NCI-H82 treated with DMSO at 0.1 percent for 48 hours (cell line): ENCODE measurements at regions not wholly inside any gene's neighbourhood (a gene's known extent, or its start where the extent isn't known, plus 50 kb on each side); places are given as distances from the start of the nearest gene placed in this dataset.
A peak's percentile ranks its signal among the peaks of the same experiment; 100 is the strongest.
"Not testable (repeated sequence)": the region's sequence is repeated elsewhere in the genome, so short reads cannot be mapped to it uniquely, and the experiment has no call there.

Source experiments
- DNase-seq: peaks from one replicate; lab custom pipeline; 2025; ENCODE audit not compliant: unreplicated experiment; lab: John Stamatoyannopoulos, UW

DNA sequence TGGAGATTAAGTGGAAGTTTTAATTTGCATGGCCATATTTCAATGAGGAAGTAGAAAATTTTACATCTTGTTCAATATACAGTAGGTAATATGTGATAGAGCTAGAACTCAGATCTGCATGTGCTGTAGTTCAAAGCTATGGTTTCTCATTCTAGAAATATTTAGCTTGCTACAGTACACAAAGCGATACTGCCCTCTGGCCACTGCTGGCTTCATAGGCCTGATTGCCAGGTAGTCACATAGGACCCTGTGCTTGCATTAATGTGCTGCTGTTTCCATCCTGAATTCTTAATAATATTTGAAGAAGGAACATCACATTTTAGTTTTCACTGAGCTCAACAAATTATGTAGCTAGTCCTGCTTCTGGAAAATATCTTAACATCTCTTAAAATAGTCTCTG, 87.0 kb downstream of the PLSCR2 start:
- peak; percentile 3 for DNase-seq

DNA sequence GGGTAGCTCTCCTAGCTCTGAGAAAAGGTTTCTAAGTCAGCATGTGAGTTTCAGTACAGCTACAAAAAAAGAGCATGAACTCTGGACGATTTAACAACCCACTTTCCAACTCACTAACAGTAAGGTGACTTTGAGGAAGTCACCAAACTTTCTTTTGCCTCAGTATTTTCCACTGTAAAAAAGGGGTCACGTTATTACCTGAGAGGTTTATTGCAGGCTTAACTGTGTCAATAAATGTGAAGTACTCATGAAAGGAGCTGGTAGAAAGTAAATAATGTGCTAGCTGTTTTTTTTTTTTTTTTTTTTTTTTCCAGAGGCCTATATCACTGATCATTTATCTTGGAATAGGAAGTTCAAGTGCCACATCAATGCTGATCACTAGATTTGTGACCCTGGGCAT, 89.3 kb downstream of the PLSCR2 start:
- no peak for DNase-seq

DNA sequence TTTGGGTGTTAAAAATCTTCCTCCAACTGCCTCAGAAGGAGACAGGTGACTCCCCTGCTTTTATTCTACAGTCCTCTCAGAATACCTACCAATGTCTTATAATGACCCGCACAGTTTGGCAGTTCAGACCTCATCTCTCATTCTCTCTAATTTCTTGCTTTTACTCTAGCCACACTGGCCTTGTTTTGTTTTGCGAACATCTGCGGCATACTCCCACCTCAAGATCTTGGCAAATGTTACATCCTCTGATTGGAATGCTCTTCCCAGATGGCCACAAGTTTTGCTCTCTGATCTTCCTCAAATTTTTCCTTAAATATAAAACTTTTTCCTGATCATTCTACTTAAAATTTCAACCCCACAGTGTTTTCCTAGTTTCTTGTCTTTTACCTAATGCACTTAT, 94.1 kb downstream of the PLSCR2 start:
- DNase-seq = no peak

DNA sequence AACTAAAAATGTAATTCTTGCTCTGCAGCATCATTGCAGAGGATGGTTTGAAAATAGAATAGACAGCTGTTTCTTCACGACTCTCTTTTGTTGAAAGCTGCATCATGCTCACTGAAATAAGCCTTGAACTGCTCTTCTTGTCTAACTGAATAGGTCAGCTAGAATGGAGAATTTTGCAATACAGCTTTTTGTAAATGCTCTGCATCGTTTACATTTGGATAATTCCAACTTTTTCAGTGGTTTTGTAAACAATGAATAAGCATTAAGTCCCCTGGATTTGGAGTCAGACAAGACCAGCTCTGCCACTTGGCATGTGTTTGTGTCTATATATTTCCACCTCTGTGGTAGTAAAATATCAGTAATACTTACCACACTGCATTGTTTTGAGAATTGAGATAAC, 95.2 kb downstream of the PLSCR2 start:
- DNase-seq = no peak

DNA sequence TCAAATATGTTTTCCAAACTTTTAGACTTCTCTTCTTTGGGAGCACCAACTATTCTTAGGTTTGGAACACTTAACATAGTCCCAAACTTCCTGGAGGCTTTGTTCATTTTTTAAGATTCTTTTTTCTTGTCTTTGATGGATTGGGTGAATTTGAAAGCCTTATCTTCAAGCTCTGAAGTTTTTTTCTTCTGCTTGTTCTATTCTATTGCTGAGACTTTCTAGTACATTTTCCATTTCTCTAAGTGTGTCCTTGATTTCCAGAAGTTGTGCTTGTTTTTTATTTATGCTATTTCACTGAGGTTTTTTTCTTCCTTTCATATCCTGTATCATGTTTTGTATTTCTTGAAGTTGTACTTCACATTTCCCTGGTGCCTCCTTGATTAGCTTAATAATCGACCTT, 97.5 kb downstream of the PLSCR2 start:
- no peak for DNase-seq

DNA sequence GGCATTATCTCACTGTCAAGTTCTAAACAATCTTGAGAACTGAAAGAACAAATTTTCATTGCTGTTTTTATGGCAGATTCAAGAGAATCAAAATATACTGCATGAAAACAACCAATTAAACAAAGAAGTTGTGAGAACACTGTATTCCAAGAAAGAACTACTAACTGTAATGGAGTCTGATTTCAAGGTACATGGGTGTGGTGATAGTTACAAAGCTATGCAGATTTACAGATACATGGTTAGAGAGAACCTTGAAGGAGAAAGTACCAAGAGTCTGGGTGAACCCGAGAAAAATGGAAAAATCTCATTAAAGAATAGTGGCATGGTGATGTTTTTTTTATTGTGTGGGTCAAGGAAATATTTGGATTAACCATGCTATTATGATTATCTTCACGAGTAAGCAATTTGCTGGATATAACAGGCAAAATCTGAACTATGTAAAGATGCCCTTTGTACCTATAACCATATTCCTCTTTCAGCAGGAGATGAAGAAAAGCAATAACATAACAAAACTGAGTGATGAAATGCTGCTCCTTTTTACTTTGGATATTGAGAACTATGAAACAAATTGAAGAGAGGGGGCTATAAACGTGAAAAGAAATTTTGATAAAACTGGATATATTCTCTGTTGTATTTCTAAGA, 100.4 kb downstream of the PLSCR2 start:
- no peak for DNase-seq

DNA sequence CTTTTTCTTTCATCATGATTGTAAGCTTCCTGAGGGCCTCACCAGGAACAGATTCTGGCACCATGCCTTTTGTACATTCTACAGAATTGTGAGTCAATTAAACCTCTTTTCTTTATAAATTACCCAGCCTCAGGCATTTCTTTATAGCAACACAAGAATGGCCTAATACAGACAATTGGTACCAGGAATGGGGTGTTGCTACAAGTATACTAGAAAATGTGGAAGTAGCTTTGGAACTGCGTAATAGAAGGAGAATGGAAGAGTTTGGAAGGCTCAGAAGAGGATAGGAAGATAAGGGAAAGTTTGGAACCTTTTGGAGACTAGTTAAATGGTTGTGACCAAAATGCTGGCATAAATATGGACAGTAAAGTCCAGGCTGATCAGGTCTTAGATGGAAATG, 108.9 kb upstream of the PLSCR4 start:
- DNase-seq = no peak

DNA sequence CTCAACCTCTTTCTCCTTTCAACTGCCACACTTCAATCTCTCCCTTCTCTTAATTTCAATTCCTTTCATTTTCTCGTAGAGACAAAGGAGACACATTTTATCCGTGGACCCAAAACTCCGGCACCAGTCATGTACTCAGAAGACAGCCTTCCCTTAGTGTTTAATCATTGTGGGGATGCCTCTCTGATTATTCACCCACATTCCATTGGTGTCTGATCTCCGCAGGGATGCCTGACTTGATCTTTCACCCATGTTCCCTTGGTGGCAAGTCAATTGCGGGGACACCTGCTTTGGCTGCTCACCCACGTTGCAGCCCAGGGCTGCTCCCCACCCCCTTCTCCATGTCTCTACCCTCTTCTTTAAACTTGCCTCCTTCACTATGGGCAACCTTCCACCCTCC, 103.5 kb upstream of the PLSCR4 start:
- not testable (repeated sequence) for DNase-seq

DNA sequence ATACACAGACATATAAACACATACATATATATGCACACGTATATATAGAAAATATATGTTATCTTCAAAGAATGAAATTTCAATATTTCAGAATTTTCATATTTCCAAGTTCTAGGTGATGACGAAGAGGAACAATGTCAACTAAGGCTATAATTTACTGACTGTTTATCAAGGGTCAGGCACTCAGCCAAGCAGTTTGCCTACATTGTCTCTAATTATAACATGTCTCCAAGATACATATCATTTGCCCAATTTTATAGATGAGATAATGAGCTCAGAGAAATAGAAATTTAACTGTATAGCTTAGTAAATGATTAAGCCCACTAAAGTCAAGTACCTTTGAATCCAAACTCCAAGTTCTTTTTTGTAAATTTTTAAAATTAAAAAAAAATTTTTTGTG, 99.9 kb upstream of the PLSCR4 start:
- DNase-seq = no peak

DNA sequence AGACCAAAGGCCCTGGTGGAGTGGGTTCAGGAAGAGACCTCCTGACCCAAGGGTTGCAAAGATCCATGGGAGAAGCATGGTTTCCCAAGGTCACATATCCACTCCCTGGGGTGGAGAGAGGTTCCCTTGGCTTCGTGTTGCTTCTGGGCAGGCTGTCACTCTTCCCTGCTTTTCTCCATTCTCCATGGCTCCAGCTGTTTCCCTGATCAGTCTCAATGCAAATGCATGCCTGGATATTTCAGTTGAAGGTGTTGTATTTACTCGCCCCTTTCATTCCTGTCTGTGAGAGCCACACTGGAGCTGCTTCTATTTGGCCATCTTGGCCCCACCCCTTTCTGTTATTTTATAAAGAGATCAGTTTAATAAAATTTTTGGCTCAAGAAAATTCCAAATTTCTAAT, 95.0 kb upstream of the PLSCR4 start:
- DNase-seq = no peak

DNA sequence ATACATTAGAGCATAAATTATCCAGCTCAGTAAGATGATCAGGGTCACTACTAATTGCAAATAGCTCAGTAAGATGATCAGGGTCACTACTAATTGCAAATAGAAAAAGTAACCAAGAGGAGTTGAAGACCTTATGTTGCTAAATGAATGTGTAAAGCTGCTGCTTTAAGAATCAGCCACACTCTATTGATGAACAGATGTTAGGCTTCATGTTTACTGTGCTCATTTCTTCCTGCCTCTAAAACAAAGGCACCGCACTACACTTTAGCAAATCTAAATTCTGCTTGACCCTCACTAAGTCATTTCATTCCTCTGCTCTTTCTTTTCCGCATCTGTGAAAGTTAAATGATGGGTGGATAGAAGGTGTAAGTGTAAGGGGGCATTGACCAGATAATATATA, 92.6 kb upstream of the PLSCR4 start:
- no peak for DNase-seq

DNA sequence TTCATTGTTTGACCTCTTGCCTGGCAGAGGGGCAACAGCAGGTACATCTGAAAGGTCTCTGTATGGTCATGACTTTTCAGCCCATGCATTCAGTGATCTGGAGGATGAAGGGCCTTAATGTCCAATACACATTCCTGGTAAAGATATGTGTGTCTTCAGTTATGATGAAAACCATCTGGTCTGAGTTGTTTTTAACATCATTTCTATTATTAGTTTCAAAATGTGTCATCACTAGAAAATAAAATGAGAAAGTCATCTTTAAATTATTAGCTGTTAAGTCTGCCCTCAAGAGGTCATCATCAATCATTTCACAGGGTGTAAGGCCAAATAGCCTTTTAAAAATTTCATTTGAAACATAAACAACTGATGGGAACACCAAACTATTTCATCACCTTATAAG, 92.1 kb upstream of the PLSCR4 start:
- DNase-seq = no peak

DNA sequence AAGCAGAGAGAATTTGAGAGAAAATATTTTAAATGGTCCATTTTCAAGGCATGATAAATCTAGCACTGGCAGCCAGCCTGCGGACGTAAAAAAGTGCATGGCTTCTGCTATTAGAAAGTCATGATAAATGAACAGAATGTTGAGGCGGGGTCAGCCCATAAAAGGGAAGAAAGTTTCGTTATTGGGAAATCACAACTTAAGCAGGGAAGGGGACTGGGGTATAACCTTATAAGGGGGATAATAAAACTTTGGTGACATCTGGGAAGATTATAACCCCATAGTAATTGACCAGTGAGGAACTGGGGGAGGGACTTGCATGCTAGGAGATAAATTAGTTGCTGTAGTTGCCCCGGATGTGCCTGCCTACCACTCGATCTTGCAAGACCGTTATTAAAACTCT, 88.4 kb upstream of the PLSCR4 start:
- no peak for DNase-seq

DNA sequence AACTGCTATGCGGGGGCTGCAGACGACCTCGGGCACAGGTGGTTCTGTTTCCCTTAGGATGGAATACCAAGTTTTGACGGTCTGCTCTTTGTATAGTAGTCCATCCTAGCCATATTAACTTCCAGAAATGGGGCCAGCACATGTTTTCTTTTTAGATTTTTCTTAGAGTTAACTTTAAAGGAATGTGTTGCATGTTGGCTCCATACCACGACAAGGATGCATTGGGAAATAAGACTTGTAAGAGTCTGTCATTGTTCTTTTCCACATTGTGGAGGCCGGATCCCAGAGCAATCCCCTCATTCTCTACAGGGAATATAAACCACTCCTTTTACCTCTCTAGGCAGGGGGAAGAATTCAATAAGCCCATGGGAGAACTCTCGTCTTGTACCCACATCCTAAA, 87.1 kb upstream of the PLSCR4 start:
- DNase-seq = no peak

DNA sequence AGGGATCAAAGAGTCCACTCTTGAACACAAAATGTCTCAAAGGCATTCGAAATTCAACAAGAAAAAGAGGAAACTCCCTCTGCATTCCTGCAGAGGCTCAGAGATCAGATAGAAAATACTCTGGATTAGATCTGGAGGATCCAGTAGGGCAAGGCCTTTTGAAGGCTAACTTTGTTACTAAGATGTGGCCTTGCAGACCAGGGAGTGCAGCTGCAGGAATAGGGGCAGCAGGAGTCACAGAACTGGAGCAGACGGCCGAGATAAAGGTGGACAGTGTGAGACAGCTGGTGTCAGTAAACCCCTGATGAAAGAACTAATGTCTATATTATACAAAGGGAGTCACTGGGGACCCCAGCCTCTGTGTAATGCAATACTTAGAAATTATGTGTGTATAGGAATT, 84.5 kb upstream of the PLSCR4 start:
- no peak for DNase-seq

DNA sequence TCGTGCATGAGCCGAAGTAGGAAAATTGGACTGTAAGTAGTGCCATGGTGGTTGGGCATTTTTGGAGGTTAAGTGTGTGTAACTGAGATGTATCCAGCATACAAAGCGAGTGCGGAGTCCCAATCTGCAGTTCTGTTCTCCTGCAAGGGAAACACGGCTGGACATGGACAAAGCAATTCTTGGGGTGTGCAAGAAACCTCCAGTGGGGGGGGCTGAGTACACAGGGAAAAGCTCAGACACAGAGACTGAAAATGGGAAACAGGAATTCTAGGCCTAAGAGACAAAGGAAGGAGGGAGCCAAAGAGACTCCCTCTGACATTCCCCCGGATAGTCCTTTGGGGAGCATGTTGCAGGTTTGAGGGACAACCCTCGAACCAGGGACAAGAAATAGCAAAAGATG, 83.2 kb upstream of the PLSCR4 start:
- DNase-seq = no peak

DNA sequence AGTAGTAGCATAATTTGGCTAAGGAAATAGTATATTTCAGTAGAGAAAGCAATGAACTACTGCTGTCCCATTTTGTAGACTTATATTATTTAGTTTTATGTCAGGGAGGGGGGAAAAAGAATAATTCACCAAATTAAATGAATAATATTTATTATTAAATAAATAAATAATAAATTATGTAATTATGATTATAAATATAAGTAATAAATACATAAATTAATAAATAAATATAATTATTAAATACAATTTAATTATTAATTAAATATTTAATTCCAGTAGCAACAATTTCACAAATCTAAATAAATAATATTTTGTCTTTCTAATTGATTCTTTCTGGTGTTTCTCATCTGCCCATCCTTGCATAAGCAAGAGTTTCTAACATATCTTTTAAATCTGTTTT, 81.1 kb upstream of the PLSCR4 start:
- DNase-seq = no peak

DNA sequence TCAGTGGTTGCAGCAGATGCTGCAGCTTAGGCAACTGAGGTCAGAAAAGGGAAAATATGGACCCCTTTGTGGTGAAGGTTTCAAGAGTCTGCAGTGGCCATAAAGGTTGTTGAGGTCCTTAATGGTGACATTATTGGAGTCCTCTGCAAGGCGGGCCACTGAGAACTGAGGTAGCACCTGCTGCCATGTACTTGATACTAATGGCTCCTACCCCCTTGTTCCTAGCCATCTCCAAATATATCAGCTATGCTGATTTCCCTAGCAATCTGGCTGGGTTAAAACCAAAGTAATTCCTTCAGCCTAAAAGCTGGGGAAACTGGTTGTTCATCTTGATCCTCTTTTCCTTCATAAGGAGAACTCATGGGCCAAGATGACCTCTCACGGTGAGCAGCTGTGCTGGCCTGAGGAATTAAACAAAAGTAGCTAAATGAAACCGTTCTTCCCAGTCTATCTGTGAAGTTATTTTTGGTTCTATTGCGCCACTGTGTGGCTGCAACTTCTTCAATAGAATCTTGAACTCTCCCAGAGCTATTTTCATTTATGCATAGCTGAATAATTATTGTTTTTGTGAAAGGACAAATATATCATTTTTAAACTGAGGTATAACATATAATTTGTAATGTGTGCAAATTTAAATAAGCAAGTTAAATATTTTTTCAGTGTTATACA, 76.1 kb upstream of the PLSCR4 start:
- DNase-seq = no peak

DNA sequence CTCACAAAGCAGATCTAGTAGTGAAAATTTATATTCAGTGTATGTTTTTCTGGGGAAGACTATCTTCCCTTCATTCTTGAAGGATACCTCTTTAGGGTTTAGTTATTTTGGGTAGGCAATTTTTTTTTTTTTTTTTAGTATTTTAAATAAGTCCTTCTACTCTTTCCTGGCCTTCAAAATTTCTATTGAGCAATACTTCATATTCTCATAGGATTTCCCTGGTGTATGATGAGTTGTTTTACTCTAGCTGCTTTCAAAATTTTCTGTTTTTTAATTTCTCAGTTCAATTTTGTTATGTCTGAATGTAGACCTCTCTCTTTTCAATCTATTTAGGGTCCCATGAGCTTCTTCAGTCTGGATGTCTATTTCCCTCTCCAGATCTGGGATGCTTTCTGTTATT, 74.3 kb upstream of the PLSCR4 start:
- DNase-seq = no peak

DNA sequence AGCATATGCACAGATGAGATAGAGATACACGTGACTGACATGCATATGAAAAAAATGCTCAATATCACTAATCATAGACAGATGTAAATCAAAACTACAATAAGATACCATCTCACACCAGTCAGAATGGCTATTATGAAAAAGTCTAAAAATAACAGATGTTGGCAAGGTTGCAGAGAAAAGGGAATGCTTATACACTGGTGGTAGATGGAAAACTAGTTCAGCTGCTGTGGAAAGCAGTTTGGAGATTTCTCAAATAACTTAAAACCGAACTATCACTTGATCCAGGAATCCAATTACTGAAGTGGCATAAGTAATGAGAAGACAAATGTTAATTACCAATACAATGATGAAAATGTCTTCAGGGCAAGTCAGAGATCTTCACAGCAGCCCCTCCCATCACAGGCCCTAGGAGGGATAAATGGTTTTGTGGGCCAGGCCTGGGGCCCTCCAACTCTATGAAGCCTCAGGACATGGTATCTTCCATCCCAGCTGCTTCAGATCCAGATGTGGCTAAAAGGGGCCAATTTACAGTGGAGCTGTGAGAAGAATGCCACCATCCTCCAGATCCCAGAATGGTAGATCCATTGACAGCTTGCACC, 71.4 kb upstream of the PLSCR4 start:
- no peak for DNase-seq

DNA sequence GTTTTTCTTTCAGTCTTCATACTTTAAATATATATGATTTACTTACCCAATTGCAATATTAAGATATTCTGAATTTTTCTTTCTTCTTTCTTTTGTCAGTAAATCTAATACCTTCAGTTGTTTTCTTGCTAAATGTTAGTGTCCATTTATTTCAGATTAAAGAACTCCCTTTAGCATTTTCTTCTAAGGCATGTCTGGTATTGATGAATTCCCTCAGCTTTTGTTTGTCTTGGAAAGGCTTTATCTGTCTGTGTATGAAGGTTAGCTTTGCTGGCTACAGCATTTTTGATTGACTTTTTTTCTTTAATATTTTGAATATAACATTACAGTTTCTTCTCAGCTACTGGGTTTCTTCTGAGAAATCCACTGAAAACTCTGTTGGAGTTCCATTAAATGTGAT, 64.0 kb upstream of the PLSCR4 start:
- DNase-seq = no peak

DNA sequence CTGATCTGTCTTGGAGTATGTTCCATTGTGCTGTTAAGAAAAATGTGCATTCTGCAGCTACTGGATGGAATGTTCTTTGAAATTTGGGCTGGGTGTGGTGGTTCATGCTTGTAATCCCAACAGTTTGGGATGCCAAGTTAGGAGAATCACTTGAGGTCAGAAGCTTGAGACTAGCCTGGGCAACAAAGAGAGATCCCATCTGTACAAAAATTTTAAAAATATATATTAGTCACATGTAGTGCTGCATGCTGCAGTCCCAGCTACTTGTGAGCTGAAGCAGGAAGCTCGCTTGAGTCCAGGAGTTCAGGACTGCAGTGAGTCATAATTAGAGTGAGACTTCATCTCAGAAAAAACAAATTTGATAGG, 62.8 kb upstream of the PLSCR4 start:
- DNase-seq = no peak
